Endothelial cell of umbilical vein (primary cell): ENCODE measurements at regions not wholly inside any gene's neighbourhood (a gene's known extent, or its start where the extent isn't known, plus 50 kb on each side); places are given as distances from the start of the nearest gene placed in this dataset.

Source experiments
- EZH2 ChIP-seq: IDR thresholded peaks from 2 replicates; pipeline ENCODE4 v1.6.1; 2012; ENCODE audit warnings: borderline replicate concordance, low read depth, mild to moderate bottlenecking, moderate library complexity, low read length, inconsistent platforms; ENCODE audit not compliant: severe bottlenecking
- FOS ChIP-seq: IDR thresholded peaks from 2 replicates; pipeline ENCODE4 v1.6.1; 2011; ENCODE audit warnings: mild to moderate bottlenecking, low read length, moderate library complexity, borderline replicate concordance; ENCODE audit not compliant: insufficient read depth
- GATA2 ChIP-seq: IDR thresholded peaks from 2 replicates; pipeline ENCODE4 v1.7.0; 2011; ENCODE audit warnings: low read depth, mild to moderate bottlenecking, moderate library complexity, mixed read lengths, low read length; ENCODE audit not compliant: insufficient read length, insufficient read depth
- JUN ChIP-seq: IDR thresholded peaks from 2 replicates; pipeline ENCODE4 v1.6.1; 2011; ENCODE audit warnings: borderline replicate concordance, low read depth; ENCODE audit not compliant: insufficient read length, insufficient read depth
- MYC ChIP-seq: IDR thresholded peaks from one replicate; pipeline ENCODE4 v1.6.1; 2011; ENCODE audit warnings: mild to moderate bottlenecking, low read depth, low read length
- POLR2A ChIP-seq: IDR thresholded peaks from 2 replicates; pipeline ENCODE4 v1.6.1; 2012; ENCODE audit warnings: low read depth, mild to moderate bottlenecking, control low read depth, low read length
- POLR2AphosphoS5 ChIP-seq: IDR thresholded peaks from 2 replicates; pipeline ENCODE4 v1.6.1; 2012; ENCODE audit warnings: low read depth, mild to moderate bottlenecking, control low read depth, low read length, moderate library complexity; ENCODE audit not compliant: insufficient read depth
- TF ChIP-seq, protein P1 (sequence below), 2 donors: IDR thresholded peaks; 1 replicate in 1 of 2; 2 replicates in 1 of 2; pipeline ENCODE4 v1.5.1; 2011; ENCODE audit warnings: low read length in 2 of 2, mild to moderate bottlenecking in 2 of 2, moderate library complexity in 2 of 2, control low read depth in 1 of 2, inconsistent platforms in 1 of 2, low read depth in 1 of 2; ENCODE audit not compliant: insufficient read depth in 1 of 2; ENCODE audit errors: extremely low read depth in 1 of 2
- TF ChIP-seq, protein P2 (sequence below): IDR thresholded peaks from 2 replicates; pipeline ENCODE4 v1.6.1; 2011; ENCODE audit not compliant: insufficient read depth, insufficient read length

GRCh38 chr4:124188595-124188994 lies 523.9 kb downstream of the ANKRD50 start:
- TF ChIP-seq, protein P1, sequence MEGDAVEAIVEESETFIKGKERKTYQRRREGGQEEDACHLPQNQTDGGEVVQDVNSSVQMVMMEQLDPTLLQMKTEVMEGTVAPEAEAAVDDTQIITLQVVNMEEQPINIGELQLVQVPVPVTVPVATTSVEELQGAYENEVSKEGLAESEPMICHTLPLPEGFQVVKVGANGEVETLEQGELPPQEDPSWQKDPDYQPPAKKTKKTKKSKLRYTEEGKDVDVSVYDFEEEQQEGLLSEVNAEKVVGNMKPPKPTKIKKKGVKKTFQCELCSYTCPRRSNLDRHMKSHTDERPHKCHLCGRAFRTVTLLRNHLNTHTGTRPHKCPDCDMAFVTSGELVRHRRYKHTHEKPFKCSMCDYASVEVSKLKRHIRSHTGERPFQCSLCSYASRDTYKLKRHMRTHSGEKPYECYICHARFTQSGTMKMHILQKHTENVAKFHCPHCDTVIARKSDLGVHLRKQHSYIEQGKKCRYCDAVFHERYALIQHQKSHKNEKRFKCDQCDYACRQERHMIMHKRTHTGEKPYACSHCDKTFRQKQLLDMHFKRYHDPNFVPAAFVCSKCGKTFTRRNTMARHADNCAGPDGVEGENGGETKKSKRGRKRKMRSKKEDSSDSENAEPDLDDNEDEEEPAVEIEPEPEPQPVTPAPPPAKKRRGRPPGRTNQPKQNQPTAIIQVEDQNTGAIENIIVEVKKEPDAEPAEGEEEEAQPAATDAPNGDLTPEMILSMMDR (IDR thresholded peaks at IDR 0.05; ENCODE audit: extremely low read depth in 1 of 2, insufficient read depth in 1 of 2, low read depth in 1 of 2, low read length in 2 of 2), result no peak
- TF ChIP-seq POLR2A, result no peak
- no peak for TF ChIP-seq EZH2
- TF ChIP-seq JUN, result no peak
- TF ChIP-seq, protein P2, sequence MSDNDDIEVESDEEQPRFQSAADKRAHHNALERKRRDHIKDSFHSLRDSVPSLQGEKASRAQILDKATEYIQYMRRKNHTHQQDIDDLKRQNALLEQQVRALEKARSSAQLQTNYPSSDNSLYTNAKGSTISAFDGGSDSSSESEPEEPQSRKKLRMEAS, result no peak
- no peak for TF ChIP-seq POLR2AphosphoS5
- TF ChIP-seq MYC, result no peak
- TF ChIP-seq FOS, result no peak
- no peak for TF ChIP-seq GATA2
